BE2C (cell line): ENCODE measurements at regions not wholly inside any gene's neighbourhood (a gene's known extent, or its start where the extent isn't known, plus 50 kb on each side); places are given as distances from the start of the nearest gene placed in this dataset.

Source experiments
- DNase-seq: peaks from one replicate; pipeline ENCODE4 v3.0.0-alpha.2; 2020
- H3K27me3 ChIP-seq: fragments of 250-450 bp; sonication (Bioruptor Pico); 2 replicates; pipeline ENCODE4 v1.5.1; 2020; ENCODE audit warnings: mild to moderate bottlenecking
- H3K36me3 ChIP-seq: fragments of 250-450 bp; sonication (Bioruptor Pico); 2 replicates; pipeline ENCODE4 v1.5.1; 2020; ENCODE audit warnings: mild to moderate bottlenecking
- H3K4me1 ChIP-seq: fragments of 250-450 bp; sonication (Bioruptor Pico); 2 replicates; pipeline ENCODE4 v1.5.1; 2020
- H3K4me3 ChIP-seq: 2 replicates; pipeline ENCODE4 v1.5.1; 2011; ENCODE audit warnings: low read depth, low read length
- H3K9me3 ChIP-seq: fragments of 250-450 bp; sonication (Bioruptor Pico); 2 replicates; pipeline ENCODE4 v1.5.1; 2020
- TF ChIP-seq, protein P1 (sequence below): IDR thresholded peaks from 2 replicates; pipeline ENCODE4 v1.5.1; 2012; ENCODE audit warnings: mild to moderate bottlenecking, low read depth, low read length

GRCh38 chr13:22561581-22561980, 619.2 kb upstream of the SGCG start:
- H3K4me3 ChIP-seq, result no peak overlapping the region
- no peaks in the 10 kb centered on the region for H3K4me1 ChIP-seq
- no peaks in the 10 kb centered on the region for H3K27me3 ChIP-seq
- H3K9me3 ChIP-seq, result no peaks in the 10 kb centered on the region
- TF ChIP-seq, protein P1, sequence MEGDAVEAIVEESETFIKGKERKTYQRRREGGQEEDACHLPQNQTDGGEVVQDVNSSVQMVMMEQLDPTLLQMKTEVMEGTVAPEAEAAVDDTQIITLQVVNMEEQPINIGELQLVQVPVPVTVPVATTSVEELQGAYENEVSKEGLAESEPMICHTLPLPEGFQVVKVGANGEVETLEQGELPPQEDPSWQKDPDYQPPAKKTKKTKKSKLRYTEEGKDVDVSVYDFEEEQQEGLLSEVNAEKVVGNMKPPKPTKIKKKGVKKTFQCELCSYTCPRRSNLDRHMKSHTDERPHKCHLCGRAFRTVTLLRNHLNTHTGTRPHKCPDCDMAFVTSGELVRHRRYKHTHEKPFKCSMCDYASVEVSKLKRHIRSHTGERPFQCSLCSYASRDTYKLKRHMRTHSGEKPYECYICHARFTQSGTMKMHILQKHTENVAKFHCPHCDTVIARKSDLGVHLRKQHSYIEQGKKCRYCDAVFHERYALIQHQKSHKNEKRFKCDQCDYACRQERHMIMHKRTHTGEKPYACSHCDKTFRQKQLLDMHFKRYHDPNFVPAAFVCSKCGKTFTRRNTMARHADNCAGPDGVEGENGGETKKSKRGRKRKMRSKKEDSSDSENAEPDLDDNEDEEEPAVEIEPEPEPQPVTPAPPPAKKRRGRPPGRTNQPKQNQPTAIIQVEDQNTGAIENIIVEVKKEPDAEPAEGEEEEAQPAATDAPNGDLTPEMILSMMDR, result no peak
- DNase-seq, result no peak
- no peaks in the 10 kb centered on the region for H3K36me3 ChIP-seq

- no peaks in the 10 kb centered on the region for H3K36me3 ChIP-seq
- H3K9me3 ChIP-seq, result no peaks in the 10 kb centered on the region
- H3K4me3 ChIP-seq, result no peak overlapping the region
- DNase-seq, result no peak
- TF ChIP-seq, protein P1, result no peak
- H3K4me1 ChIP-seq, result no peaks in the 10 kb centered on the region
- H3K27me3 ChIP-seq, result no peaks in the 10 kb centered on the region
Measured at GRCh38 chr13:22562116-22562515, 618.7 kb upstream of the SGCG start.

DNA sequence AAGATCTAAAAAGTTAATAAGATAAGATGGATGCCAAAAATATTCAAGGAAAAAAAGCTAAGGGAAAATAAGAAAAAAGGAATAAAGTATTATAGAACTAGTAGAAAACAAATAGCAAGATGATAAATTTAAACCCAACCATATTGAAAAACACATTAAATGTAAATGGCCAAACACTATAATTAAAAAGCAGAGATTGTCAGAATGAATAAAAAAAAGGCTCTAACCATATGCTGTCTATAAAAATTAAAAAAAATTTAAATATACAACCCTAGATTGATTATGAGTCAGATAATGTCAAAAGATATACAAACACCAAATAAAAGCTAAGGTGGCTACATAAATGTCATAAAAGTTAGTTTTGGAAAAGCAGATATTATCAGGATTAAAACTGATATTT, 617.5 kb upstream of the SGCG start:
- TF ChIP-seq, protein P1, result no peak
- DNase-seq, result no peak
- H3K4me3 ChIP-seq, result no peak overlapping the region

GRCh38 chr13:22569811-22570210, 611.0 kb upstream of the SGCG start:
- Histone ChIP-seq H3K9me3 (no peaks in the 10 kb centered on the region), H3K4me1 (no peaks in the 10 kb centered on the region), H3K27me3 (no peaks in the 10 kb centered on the region), H3K36me3 (no peaks in the 10 kb centered on the region), H3K4me3 (no peak overlapping the region)
- no peak for DNase-seq
- TF ChIP-seq, protein P1, result no peak

More for the DNA sequence above, 617.5 kb upstream of the SGCG start:
- Histone ChIP-seq H3K4me1 (no peaks in the 10 kb centered on the region), H3K27me3 (no peaks in the 10 kb centered on the region), H3K9me3 (no peaks in the 10 kb centered on the region), H3K36me3 (no peaks in the 10 kb centered on the region)

DNA sequence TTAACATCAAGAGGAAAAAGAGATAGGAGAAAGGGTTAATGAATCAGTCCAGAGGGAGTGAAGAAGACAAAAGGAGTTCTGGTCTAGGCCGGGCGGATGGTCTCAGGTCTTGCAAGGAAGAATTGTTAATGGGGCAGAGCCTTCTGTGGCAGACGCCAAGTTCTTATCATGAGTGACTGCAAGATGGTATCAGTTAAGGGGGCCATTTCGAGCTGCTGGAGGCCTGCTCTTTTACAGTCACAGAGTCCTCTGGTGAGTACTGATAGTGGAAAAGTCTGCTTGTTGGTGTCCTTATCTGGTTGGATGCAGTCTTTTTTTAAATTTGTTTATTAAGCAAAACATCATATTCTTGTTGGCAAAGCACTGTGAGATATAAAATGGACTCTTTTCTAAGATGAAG, 590.9 kb upstream of the SGCG start:
- Histone ChIP-seq H3K36me3 (no peaks in the 10 kb centered on the region), H3K4me1 (no peaks in the 10 kb centered on the region), H3K27me3 (no peaks in the 10 kb centered on the region), H3K4me3 (no peak overlapping the region), H3K9me3 (peaks cover 2% of the 10 kb centered on the region)
- DNase-seq, result no peak
- TF ChIP-seq, protein P1, result no peak

DNA sequence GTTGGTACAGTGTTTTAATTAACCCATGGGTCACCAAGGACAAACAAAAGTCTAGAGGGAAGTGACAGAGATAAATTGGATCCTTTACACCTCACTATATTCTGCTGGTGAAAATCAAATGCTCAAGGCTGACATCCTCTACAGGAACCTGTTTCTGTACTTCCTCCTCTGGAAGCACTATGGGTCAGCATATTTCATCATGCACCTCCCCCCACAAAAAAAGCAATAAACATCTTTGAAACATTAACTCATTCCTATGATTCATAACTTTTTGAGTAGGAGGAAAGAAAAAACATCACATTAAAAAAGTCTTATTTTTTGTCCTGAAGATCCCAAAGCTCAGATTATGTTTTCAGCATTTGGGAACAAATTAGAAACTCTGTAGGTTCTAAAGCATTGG, 588.3 kb upstream of the SGCG start:
- H3K4me3 ChIP-seq, result no peak overlapping the region
- no peaks in the 10 kb centered on the region for H3K4me1 ChIP-seq
- TF ChIP-seq, protein P1, result no peak
- no peaks in the 10 kb centered on the region for H3K27me3 ChIP-seq
- no peak for DNase-seq
- no peaks in the 10 kb centered on the region for H3K36me3 ChIP-seq
- no peaks in the 10 kb centered on the region; the same call in 1 of the 2 replicates for H3K9me3 ChIP-seq
